Activated naive CD8-positive, alpha-beta T cell treated with anti-CD3 and anti-CD28 coated beads for 36 hours (primary cell): ENCODE measurements at regions not wholly inside any gene's neighbourhood (a gene's known extent, or its start where the extent isn't known, plus 50 kb on each side); places are given as distances from the start of the nearest gene placed in this dataset.

ENCODE experiments used
- DNase-seq: peaks from one replicate; pipeline ENCODE4 v3.0.0; 2021
- H3K27ac Mint-ChIP-seq: one replicate; pipeline ENCODE4 v1.8.0; 2022; ENCODE audit warnings: mild to moderate bottlenecking, moderate library complexity, mixed read lengths
- H3K27me3 Mint-ChIP-seq: one replicate; pipeline ENCODE4 v1.8.0; 2022; ENCODE audit warnings: mild to moderate bottlenecking, mixed read lengths
- H3K36me3 Mint-ChIP-seq: one replicate; pipeline ENCODE4 v1.8.0; 2021; ENCODE audit warnings: mild to moderate bottlenecking, mixed read lengths
- H3K4me1 Mint-ChIP-seq: one replicate; pipeline ENCODE4 v1.8.0; 2021; ENCODE audit warnings: mixed read lengths
- H3K4me3 Mint-ChIP-seq: one replicate; pipeline ENCODE4 v1.8.0; 2022; ENCODE audit warnings: mild to moderate bottlenecking, moderate library complexity, mixed read lengths
- H3K9me3 Mint-ChIP-seq: one replicate; pipeline ENCODE4 v1.8.0; 2022; ENCODE audit warnings: mixed read lengths

GRCh38 chr4:13888112-13888511 lies 260.6 kb upstream of the BOD1L1 start:
- H3K4me3 Mint-ChIP-seq: no peak overlapping the region
- H3K9me3 Mint-ChIP-seq: no peaks in the 10 kb centered on the region
- peaks cover 5% of the 10 kb centered on the region for H3K27me3 Mint-ChIP-seq
- no peak for DNase-seq
- H3K4me1 Mint-ChIP-seq: peaks cover 4% of the 10 kb centered on the region
- H3K36me3 Mint-ChIP-seq: no peaks in the 10 kb centered on the region
- no peak overlapping the region for H3K27ac Mint-ChIP-seq

DNA sequence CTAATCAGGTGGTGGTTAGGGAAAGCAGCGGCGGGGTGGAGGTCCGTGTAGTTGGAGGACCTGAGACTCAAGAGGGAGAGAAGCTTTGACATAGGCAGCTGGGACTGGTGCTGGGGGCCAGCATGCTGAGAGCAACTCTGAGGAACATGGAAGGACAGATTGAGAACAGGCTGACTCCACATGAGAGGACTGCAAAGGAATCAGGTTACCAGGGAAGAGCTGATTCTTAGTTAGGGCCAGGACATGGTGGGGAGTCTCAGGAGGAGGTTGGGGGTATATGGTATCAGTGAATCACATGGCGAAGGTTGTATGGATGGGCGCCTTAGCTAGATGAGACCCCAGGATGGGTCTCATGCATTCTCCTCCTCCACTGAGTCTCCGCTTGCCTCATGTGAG lies 264.0 kb upstream of the BOD1L1 start:
- Mint-ChIP-seq H3K9me3 (no peaks in the 10 kb centered on the region), H3K4me1 (peaks cover 4% of the 10 kb centered on the region), H3K4me3 (no peak overlapping the region), H3K27me3 (peaks cover 5% of the 10 kb centered on the region), H3K36me3 (no peaks in the 10 kb centered on the region), H3K27ac (no peak overlapping the region)
- DNase-seq: no peak

GRCh38 chr4:13892739-13893105 lies 265.2 kb upstream of the BOD1L1 start:
- H3K27ac Mint-ChIP-seq: no peak overlapping the region
- no peaks in the 10 kb centered on the region for H3K36me3 Mint-ChIP-seq

DNA sequence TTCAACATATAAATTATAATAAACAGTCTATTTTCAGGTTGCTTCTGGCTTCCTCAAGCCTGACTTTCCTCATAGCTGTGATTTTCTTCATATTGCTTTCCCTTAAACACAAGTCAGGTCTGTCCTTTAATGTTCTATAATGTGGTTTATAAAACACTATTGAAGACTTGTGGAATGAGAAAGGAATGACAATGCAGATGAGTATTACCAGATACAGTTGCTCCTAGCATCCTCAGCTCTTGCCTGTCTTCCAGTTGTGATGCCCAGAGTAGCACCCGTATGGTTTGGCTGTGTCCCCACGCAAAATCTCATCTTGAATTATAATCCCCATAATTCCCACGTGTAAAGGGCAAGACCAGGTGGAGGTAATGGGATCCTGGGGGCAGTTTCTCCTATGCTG lies 265.7 kb upstream of the BOD1L1 start:
- Mint-ChIP-seq H3K4me1 (peaks cover 4% of the 10 kb centered on the region), H3K4me3 (no peak overlapping the region), H3K36me3 (no peaks in the 10 kb centered on the region), H3K9me3 (no peaks in the 10 kb centered on the region), H3K27me3 (peaks cover 5% of the 10 kb centered on the region), H3K27ac (no peak overlapping the region)
- no peak for DNase-seq

More at GRCh38 chr4:13892739-13893105, 265.2 kb upstream of the BOD1L1 start:
- no peak for DNase-seq
- Mint-ChIP-seq H3K27me3 (peaks cover 5% of the 10 kb centered on the region), H3K4me3 (no peak overlapping the region), H3K4me1 (peaks cover 4% of the 10 kb centered on the region), H3K9me3 (no peaks in the 10 kb centered on the region)

GRCh38 chr4:13893987-13894386 lies 266.5 kb upstream of the BOD1L1 start:
- Mint-ChIP-seq H3K27ac (no peak overlapping the region), H3K36me3 (no peaks in the 10 kb centered on the region), H3K4me1 (peaks cover 4% of the 10 kb centered on the region), H3K9me3 (no peaks in the 10 kb centered on the region), H3K27me3 (peaks cover 5% of the 10 kb centered on the region), H3K4me3 (no peak overlapping the region)
- DNase-seq: no peak

- Mint-ChIP-seq H3K4me1 (no peaks in the 10 kb centered on the region), H3K27ac (no peak overlapping the region), H3K36me3 (no peaks in the 10 kb centered on the region), H3K9me3 (no peaks in the 10 kb centered on the region), H3K4me3 (no peak overlapping the region), H3K27me3 (no peaks in the 10 kb centered on the region)
- DNase-seq: no peak
Measured at GRCh38 chr4:13900780-13901179, 273.3 kb upstream of the BOD1L1 start.

GRCh38 chr4:13902146-13902545 lies 274.6 kb upstream of the BOD1L1 start:
- DNase-seq: no peak
- Mint-ChIP-seq H3K27ac (no peak overlapping the region), H3K4me1 (no peaks in the 10 kb centered on the region), H3K27me3 (no peaks in the 10 kb centered on the region), H3K4me3 (no peak overlapping the region), H3K9me3 (no peaks in the 10 kb centered on the region), H3K36me3 (no peaks in the 10 kb centered on the region)

DNA sequence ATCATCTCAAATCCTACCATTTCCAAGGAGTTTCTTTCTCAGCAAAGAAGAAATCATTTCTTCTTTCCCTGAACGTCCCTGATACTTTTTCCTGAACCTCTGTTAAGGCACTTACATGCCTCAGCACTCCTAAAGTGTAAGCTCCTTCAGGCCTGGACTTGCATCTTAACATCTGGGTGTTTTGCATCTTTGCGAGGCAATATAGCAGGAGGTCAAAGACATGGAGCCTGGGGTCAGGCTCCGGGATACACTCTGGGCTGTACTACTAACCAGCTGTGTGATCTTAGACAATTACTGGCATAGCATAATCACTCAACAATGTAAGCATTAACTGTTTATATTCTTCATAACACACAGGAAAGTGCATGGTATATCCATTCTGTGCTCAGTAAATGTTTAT lies 275.5 kb upstream of the BOD1L1 start:
- H3K36me3 Mint-ChIP-seq: no peaks in the 10 kb centered on the region
- no peak overlapping the region for H3K27ac Mint-ChIP-seq
- no peak overlapping the region for H3K4me3 Mint-ChIP-seq
- no peaks in the 10 kb centered on the region for H3K9me3 Mint-ChIP-seq
- no peak for DNase-seq
- H3K27me3 Mint-ChIP-seq: no peaks in the 10 kb centered on the region
- no peaks in the 10 kb centered on the region for H3K4me1 Mint-ChIP-seq

DNA sequence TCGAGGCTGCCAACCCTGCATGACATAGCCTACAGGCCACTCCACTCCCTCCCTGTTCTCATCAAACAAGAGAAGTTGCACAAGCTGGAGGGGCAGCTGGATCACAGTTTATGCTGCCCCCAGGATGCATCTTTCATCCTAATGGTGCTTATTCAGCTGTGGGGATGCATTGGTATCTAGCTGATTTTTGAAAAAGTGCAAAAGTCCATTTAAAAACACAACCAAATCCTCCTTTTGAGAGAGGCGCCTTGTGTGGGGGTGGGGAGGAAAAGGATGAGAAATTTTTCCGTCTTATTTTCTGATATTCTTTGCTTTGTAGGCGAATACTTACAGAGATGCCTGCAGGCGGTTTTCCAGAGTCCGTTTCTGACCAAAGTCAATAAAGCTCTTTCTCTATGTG lies 276.4 kb upstream of the BOD1L1 start:
- H3K4me1 Mint-ChIP-seq: no peaks in the 10 kb centered on the region
- DNase-seq: no peak
- H3K9me3 Mint-ChIP-seq: no peaks in the 10 kb centered on the region
- H3K36me3 Mint-ChIP-seq: no peaks in the 10 kb centered on the region
- no peaks in the 10 kb centered on the region for H3K27me3 Mint-ChIP-seq
- H3K27ac Mint-ChIP-seq: no peak overlapping the region
- no peak overlapping the region for H3K4me3 Mint-ChIP-seq

DNA sequence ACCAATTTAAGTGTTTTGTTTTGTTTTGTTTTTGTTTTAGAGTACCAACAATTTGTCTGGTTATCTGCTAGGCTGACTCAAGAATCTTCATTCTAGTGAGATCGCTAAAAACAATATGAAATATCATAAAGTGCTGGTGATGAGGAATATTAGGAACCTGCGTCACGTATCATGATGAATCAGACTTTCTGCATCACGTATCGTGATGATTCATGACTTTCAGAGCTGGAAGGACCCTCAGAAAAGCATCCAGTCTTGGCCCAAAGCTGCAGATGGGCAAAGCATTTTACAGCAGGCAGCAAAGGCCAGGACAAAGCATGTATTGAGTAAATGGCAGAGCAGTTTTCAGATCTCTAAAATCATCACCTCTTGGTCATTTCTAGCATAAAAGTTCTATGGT lies 278.0 kb upstream of the BOD1L1 start:
- Mint-ChIP-seq H3K4me1 (no peaks in the 10 kb centered on the region), H3K27me3 (no peaks in the 10 kb centered on the region), H3K36me3 (no peaks in the 10 kb centered on the region), H3K4me3 (no peak overlapping the region), H3K27ac (no peak overlapping the region), H3K9me3 (no peaks in the 10 kb centered on the region)
- no peak for DNase-seq

DNA sequence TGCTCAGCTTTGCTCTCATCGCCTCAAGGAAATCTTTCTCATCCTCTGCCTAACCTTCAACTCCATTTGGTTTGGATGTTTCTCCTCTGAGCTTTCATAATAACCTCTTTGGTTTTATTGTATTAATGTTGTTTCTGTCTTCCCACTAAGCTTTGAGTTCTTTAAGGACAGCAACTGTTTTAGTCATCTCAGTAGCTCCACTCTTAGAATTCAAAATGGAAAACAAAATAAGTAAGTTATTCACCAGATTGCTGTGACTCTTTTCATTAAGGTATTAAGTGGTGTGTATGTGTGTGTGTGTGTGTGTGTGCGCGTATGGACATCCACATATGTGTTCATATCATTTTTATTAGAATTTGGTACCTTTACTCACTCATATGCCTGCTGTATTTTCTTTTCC lies 279.2 kb upstream of the BOD1L1 start:
- Mint-ChIP-seq H3K9me3 (no peaks in the 10 kb centered on the region), H3K4me3 (no peak overlapping the region), H3K4me1 (no peaks in the 10 kb centered on the region), H3K27ac (no peak overlapping the region), H3K27me3 (no peaks in the 10 kb centered on the region), H3K36me3 (no peaks in the 10 kb centered on the region)
- DNase-seq: no peak

DNA sequence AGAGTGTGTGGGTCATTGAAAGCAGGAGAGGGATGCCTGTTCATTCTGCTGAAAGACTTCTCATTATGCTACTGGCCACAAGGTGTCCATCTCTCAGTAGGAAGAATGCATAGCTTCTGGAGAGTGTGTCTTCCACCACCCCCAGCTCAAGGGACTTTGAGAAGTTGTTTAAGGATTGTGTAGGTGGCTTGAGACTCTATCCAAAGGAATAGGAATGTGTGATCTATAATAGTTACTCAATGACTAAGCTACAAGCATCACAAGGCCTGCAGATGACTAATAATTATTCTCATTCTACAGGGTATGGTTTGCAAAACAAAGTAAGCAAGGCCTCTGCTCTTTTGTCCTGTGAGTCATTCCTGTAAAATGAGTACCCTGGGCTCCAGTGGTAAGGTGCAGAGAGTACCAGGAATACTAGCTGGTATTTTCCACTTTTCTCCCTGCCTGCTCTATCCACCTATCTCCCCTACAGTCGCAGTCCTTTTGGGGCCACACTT lies 279.8 kb upstream of the BOD1L1 start:
- Mint-ChIP-seq H3K36me3 (no peaks in the 10 kb centered on the region), H3K4me1 (no peaks in the 10 kb centered on the region), H3K27me3 (no peaks in the 10 kb centered on the region), H3K27ac (no peak overlapping the region), H3K4me3 (no peak overlapping the region), H3K9me3 (no peaks in the 10 kb centered on the region)
- DNase-seq: no peak

GRCh38 chr4:13908455-13908854 lies 280.9 kb upstream of the BOD1L1 start:
- DNase-seq: no peak
- no peaks in the 10 kb centered on the region for H3K27me3 Mint-ChIP-seq
- no peak overlapping the region for H3K27ac Mint-ChIP-seq

GRCh38 chr4:13910556-13910955 lies 283.0 kb upstream of the BOD1L1 start:
- Mint-ChIP-seq H3K9me3 (no peaks in the 10 kb centered on the region), H3K36me3 (no peaks in the 10 kb centered on the region), H3K4me3 (no peak overlapping the region)

More at GRCh38 chr4:13908455-13908854, 280.9 kb upstream of the BOD1L1 start:
- no peaks in the 10 kb centered on the region for H3K36me3 Mint-ChIP-seq
- no peak overlapping the region for H3K4me3 Mint-ChIP-seq
- H3K4me1 Mint-ChIP-seq: no peaks in the 10 kb centered on the region
- H3K9me3 Mint-ChIP-seq: no peaks in the 10 kb centered on the region

DNA sequence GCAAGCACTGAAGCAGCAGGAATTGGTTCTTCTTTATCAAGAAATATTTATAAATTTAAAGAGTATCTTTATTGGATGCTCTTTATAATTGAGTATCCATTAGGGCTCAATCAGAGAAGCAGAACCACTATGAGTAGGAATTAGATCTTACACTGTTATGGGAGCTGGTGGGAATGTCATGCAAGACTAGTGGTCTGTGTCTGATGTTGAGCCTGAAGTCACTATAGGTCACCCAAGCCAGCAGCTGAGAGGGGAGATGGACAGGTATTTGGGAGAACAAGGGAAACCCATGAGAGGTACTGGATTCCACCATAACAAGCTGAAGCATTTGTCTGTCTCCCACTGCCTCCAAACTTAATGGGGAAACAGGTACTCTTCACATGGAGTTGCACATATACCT lies 283.7 kb upstream of the BOD1L1 start:
- no peak overlapping the region for H3K4me3 Mint-ChIP-seq
- H3K27me3 Mint-ChIP-seq: no peaks in the 10 kb centered on the region
- no peaks in the 10 kb centered on the region for H3K36me3 Mint-ChIP-seq
- no peaks in the 10 kb centered on the region for H3K9me3 Mint-ChIP-seq
- no peaks in the 10 kb centered on the region for H3K4me1 Mint-ChIP-seq
- no peak overlapping the region for H3K27ac Mint-ChIP-seq
- DNase-seq: no peak

More at GRCh38 chr4:13910556-13910955, 283.0 kb upstream of the BOD1L1 start:
- H3K4me1 Mint-ChIP-seq: no peaks in the 10 kb centered on the region
- no peak overlapping the region for H3K27ac Mint-ChIP-seq
- H3K27me3 Mint-ChIP-seq: no peaks in the 10 kb centered on the region
- no peak for DNase-seq

GRCh38 chr4:13912436-13912925 lies 285.0 kb upstream of the BOD1L1 start:
- Mint-ChIP-seq H3K27ac (no peak overlapping the region), H3K9me3 (no peaks in the 10 kb centered on the region), H3K27me3 (no peaks in the 10 kb centered on the region), H3K4me3 (no peak overlapping the region), H3K4me1 (no peaks in the 10 kb centered on the region), H3K36me3 (no peaks in the 10 kb centered on the region)
- DNase-seq: no peak

DNA sequence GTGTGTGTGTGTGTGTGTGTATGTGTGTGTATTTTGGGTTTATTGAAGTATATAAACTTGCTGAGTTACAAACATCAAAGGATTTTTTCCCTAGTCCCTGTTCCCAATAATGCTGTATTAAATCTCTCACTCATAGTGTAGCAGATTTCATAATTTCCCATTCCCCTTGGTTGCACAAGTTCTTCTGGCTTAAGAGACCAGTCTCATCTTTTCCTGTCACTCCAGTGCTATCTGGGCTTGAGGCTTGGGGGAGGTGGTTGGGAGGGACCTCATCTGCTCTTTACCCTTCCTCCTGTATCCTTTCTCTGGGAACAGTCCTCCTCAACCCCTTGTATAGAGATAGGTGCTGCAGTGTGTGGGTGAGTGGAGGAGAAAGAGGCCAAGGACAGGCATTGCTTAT lies 285.4 kb upstream of the BOD1L1 start:
- no peak overlapping the region for H3K27ac Mint-ChIP-seq
- H3K9me3 Mint-ChIP-seq: no peaks in the 10 kb centered on the region
- DNase-seq: no peak
- no peaks in the 10 kb centered on the region for H3K4me1 Mint-ChIP-seq
- H3K27me3 Mint-ChIP-seq: no peaks in the 10 kb centered on the region
- H3K36me3 Mint-ChIP-seq: no peaks in the 10 kb centered on the region
- H3K4me3 Mint-ChIP-seq: no peak overlapping the region
